C4-2B (cell line): ENCODE measurements at regions not wholly inside any gene's neighbourhood (a gene's known extent, or its start where the extent isn't known, plus 50 kb on each side); places are given as distances from the start of the nearest gene placed in this dataset.
"Not testable (repeated sequence)": the region's sequence is repeated elsewhere in the genome, so short reads cannot be mapped to it uniquely, and the experiment has no call there.

Experiments used
- H3K27ac ChIP-seq: fragments of 450-650 bp; 2 replicates; pipeline ENCODE4 v1.5.1; 2017
- CTCF ChIP-seq: fragments of 450-650 bp; conservative IDR thresholded peaks from 2 replicates; pipeline ENCODE4 v1.5.1; 2017; ENCODE audit warnings: mild to moderate bottlenecking
- ZFX ChIP-seq: fragments of 450-650 bp; IDR thresholded peaks from 2 replicates; pipeline ENCODE4 v1.6.1; 2017

- no peak overlapping the region for H3K27ac ChIP-seq
- no peak for TF ChIP-seq ZFX
- TF ChIP-seq CTCF, result no peak
Measured at GRCh38 chr3:153273767-153274435, 111.9 kb downstream of the RAP2B start.

GRCh38 chr3:153274561-153274960 is 112.5 kb downstream of the RAP2B start:
- H3K27ac ChIP-seq, result no peak overlapping the region
- TF ChIP-seq CTCF, result no peak
- TF ChIP-seq ZFX, result no peak

GRCh38 chr3:153275514-153275913 is 113.5 kb downstream of the RAP2B start:
- no peak for TF ChIP-seq CTCF
- TF ChIP-seq ZFX, result no peak
- H3K27ac ChIP-seq, result no peak overlapping the region

GRCh38 chr3:153277029-153277428 is 115.0 kb downstream of the RAP2B start:
- no peak overlapping the region for H3K27ac ChIP-seq
- TF ChIP-seq ZFX (no peak), CTCF (no peak)

DNA sequence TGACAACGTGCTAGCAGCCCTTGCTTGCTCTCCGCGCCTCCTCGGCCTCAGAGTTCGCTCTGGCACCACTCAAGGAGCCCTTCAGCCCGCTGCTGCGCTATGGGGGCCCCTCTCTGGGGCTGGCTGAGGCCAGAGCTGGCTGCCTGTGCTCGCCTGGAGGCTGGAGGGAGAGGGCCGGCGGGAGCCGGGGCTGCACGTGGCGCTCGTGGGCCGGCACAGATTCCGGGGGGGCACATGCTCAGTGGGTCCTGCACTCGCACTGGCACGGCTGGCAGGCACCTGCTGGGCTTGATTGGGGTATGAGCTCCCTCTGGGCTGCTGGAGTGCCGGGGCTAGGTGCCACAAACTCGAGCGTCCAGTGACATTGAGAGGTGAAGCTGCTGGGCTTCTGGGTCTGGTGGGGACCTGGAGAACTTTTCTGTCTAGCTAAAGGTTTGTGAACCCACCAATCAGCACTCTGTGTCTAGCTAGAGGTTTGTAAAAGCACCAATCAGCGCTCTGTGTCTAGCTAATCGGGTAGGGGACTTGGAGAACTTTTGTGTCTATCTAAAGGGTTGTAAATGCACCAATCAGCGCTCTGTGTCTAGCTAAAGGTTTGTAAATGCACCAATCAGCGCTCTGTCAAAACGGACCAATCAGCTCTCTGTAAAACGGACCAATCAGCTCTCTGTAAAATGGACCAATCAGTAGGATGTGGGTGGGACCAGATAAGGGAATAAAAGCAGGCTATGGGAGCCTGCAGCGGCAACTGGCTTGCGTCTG is 119.4 kb downstream of the RAP2B start:
- not testable (repeated sequence) for H3K27ac ChIP-seq

GRCh38 chr3:153282355-153282754 is 120.3 kb downstream of the RAP2B start:
- TF ChIP-seq CTCF, result no peak
- TF ChIP-seq ZFX, result no peak

GRCh38 chr3:153284282-153284938 is 122.4 kb downstream of the RAP2B start:
- H3K27ac ChIP-seq, result no peak overlapping the region
- TF ChIP-seq CTCF (no peak), ZFX (no peak)

More at GRCh38 chr3:153282355-153282754, 120.3 kb downstream of the RAP2B start:
- no peak overlapping the region for H3K27ac ChIP-seq
